IMR-90 (cell line): ENCODE measurements at regions not wholly inside any gene's neighbourhood (a gene's known extent, or its start where the extent isn't known, plus 50 kb on each side); places are given as distances from the start of the nearest gene placed in this dataset.

Experiments
- ATAC-seq: fragments of 200-7000 bp; cut with Tn5 transposase; 2 replicates; pipeline ENCODE4 v1.9.1; 2020; ENCODE audit warnings: low read depth, mild to moderate bottlenecking, moderate library complexity
- BruUV-seq: library from RNA; stranded (reverse); fragments of 400-500 nt; replicated peaks from 2 replicates; lab custom pipeline; 2021; lab: Mats Ljungman, UMichigan
- CTCF ChIA-PET: fragments of 300-600 bp; formaldehyde crosslinking; extraction: SDS; loops from one replicate; lab custom pipeline; 2021; ENCODE audit warnings: antibody characterized with exemption; lab: Yijun Ruan, JAX
- POLR2A ChIA-PET: fragments of 300-600 bp; sonication (Branson Sonifier 250); formaldehyde crosslinking; loops from one replicate; lab custom pipeline; 2022; ENCODE audit warnings: antibody characterized with exemption; ENCODE audit not compliant: unreplicated experiment; lab: Charles Lee
- DNase-seq: peaks from one replicate; pipeline ENCODE4 v3.0.0; 2013
- H2AFZ ChIP-seq: replicated peaks from 2 replicates; pipeline ENCODE3; 2013; ENCODE audit warnings: low read length, mild to moderate bottlenecking; ENCODE audit not compliant: poor library complexity
- H2AK5ac ChIP-seq: 2 replicates; pipeline ENCODE4 v1.6.1; 2013; ENCODE audit warnings: low read depth, low read length, inconsistent platforms
- H2AK9ac ChIP-seq: replicated peaks from 2 replicates; pipeline ENCODE3; 2013; ENCODE audit warnings: mild to moderate bottlenecking, low read depth, low read length, moderate library complexity; ENCODE audit not compliant: poor library complexity
- H2BK120ac ChIP-seq: 2 replicates; pipeline ENCODE4 v1.6.1; 2013; ENCODE audit warnings: low read depth, low read length, inconsistent platforms
- H2BK15ac ChIP-seq: 3 replicates; pipeline ENCODE4 v1.6.1; 2013; ENCODE audit warnings: low read depth, low read length, inconsistent platforms
- H2BK20ac ChIP-seq: 2 replicates; pipeline ENCODE4 v1.6.1; 2013; ENCODE audit warnings: low read depth, mild to moderate bottlenecking, inconsistent platforms, low read length, moderate library complexity
- H2BK5ac ChIP-seq: 2 replicates; pipeline ENCODE4 v1.6.1; 2013; ENCODE audit warnings: mild to moderate bottlenecking, low read depth, low read length, inconsistent platforms; ENCODE audit not compliant: poor library complexity, severe bottlenecking
- H3K14ac ChIP-seq: replicated peaks from 2 replicates; pipeline ENCODE4 v1.6.1; 2013; ENCODE audit warnings: low read depth, low read length, inconsistent platforms
- H3K18ac ChIP-seq: 2 replicates; pipeline ENCODE4 v1.6.1; 2013; ENCODE audit warnings: low read depth, low read length, control low read depth
- H3K23ac ChIP-seq: 2 replicates; pipeline ENCODE4 v1.6.1; 2013; ENCODE audit warnings: low read depth, low read length, inconsistent platforms
- H3K27ac ChIP-seq: 2 replicates; pipeline ENCODE4 v1.5.1; 2013; ENCODE audit warnings: mild to moderate bottlenecking, control low read depth, low read length; ENCODE audit not compliant: insufficient read depth
- H3K27me3 ChIP-seq: 2 replicates; pipeline ENCODE4 v1.6.1; 2013; ENCODE audit warnings: low read length; ENCODE audit not compliant: control insufficient read depth, insufficient read depth
- H3K36me3 ChIP-seq: 2 replicates; pipeline ENCODE4 v1.6.1; 2013; ENCODE audit warnings: low read length, mixed read lengths; ENCODE audit not compliant: control insufficient read depth, insufficient read depth
- H3K4ac ChIP-seq: 2 replicates; pipeline ENCODE4 v1.6.1; 2013; ENCODE audit warnings: low read depth, low read length, inconsistent platforms
- H3K4me1 ChIP-seq: 2 replicates; pipeline ENCODE4 v1.6.1; 2013; ENCODE audit warnings: low read length, mixed read lengths; ENCODE audit not compliant: control insufficient read depth, insufficient read depth
- H3K4me2 ChIP-seq: 2 replicates; pipeline ENCODE4 v1.6.1; 2013; ENCODE audit warnings: low read depth, mild to moderate bottlenecking, control low read depth, low read length, moderate library complexity
- H3K4me3 ChIP-seq: 2 replicates; pipeline ENCODE4 v1.5.1; 2013; ENCODE audit warnings: low read depth, mild to moderate bottlenecking, control low read depth, low read length, moderate library complexity; ENCODE audit not compliant: insufficient read depth
- H3K56ac ChIP-seq: 2 replicates; pipeline ENCODE4 v1.6.1; 2013; ENCODE audit warnings: low read length, inconsistent platforms; ENCODE audit not compliant: insufficient read depth; ENCODE audit errors: extremely low read depth
- H3K79me1 ChIP-seq, 2 experiments: 2 replicates each; pipeline ENCODE4 v1.6.1; 2013; ENCODE audit warnings: low read length in 2 of 2, inconsistent platforms in 1 of 2, low read depth in 1 of 2
- H3K9ac ChIP-seq: 2 replicates; pipeline ENCODE4 v1.6.1; 2013; ENCODE audit warnings: low read depth, low read length, control low read depth
- H3K9me1 ChIP-seq: 2 replicates; pipeline ENCODE4 v1.6.1; 2013; ENCODE audit warnings: low read length, inconsistent platforms; ENCODE audit not compliant: insufficient read depth
- H3K9me3 ChIP-seq: 2 replicates; pipeline ENCODE4 v1.6.1; 2013; ENCODE audit warnings: low read length; ENCODE audit not compliant: control insufficient read depth, insufficient read depth
- H4K20me1 ChIP-seq: 2 replicates; pipeline ENCODE4 v1.6.1; 2013; ENCODE audit warnings: low read length, inconsistent platforms; ENCODE audit not compliant: insufficient read depth
- H4K5ac ChIP-seq: 2 replicates; pipeline ENCODE4 v1.6.1; 2013; ENCODE audit warnings: mild to moderate bottlenecking, low read depth, low read length, control low read depth
- H4K8ac ChIP-seq, 2 experiments: 2 replicates each; pipeline ENCODE4 v1.6.1; 2013; ENCODE audit warnings: low read depth in 2 of 2, low read length in 2 of 2, control low read depth in 1 of 2, inconsistent platforms in 1 of 2
- H4K91ac ChIP-seq: 2 replicates; pipeline ENCODE4 v1.6.1; 2013; ENCODE audit warnings: low read depth, low read length, inconsistent platforms; ENCODE audit not compliant: insufficient read depth
- BHLHE40 ChIP-seq: fragments of 150-350 bp; IDR thresholded peaks from 2 replicates; pipeline ENCODE4 v1.6.1; 2016; ENCODE audit warnings: mild to moderate bottlenecking, low read depth, low read length
- CEBPB ChIP-seq: IDR thresholded peaks from 2 replicates; pipeline ENCODE4 v1.6.1; 2012; ENCODE audit warnings: low read depth, low read length, improper control_type of control experiment
- CHD1 ChIP-seq: IDR thresholded peaks from 2 replicates; pipeline ENCODE4 v1.6.1; 2012; ENCODE audit warnings: low read depth, low read length, improper control_type of control experiment
- CTCF ChIP-seq: conservative IDR thresholded peaks from 2 replicates; pipeline ENCODE4 v1.5.1; 2012; ENCODE audit warnings: mild to moderate bottlenecking, low read depth, low read length, improper control_type of control experiment
- ELK1 ChIP-seq: fragments of 150-350 bp; IDR thresholded peaks from 2 replicates; pipeline ENCODE4 v1.6.1; 2016; ENCODE audit warnings: low read depth, mild to moderate bottlenecking, low read length, moderate library complexity, borderline replicate concordance
- FOS ChIP-seq: fragments of 150-350 bp; IDR thresholded peaks from 2 replicates; pipeline ENCODE4 v1.6.1; 2016; ENCODE audit warnings: low read depth, low read length
- MAFK ChIP-seq: IDR thresholded peaks from 2 replicates; pipeline ENCODE4 v1.6.1; 2012; ENCODE audit warnings: low read depth, low read length, improper control_type of control experiment
- MAZ ChIP-seq: IDR thresholded peaks from 2 replicates; pipeline ENCODE4 v1.6.1; 2012; ENCODE audit warnings: low read depth, mild to moderate bottlenecking, low read length, improper control_type of control experiment, moderate library complexity, borderline replicate concordance
- MXI1 ChIP-seq: IDR thresholded peaks from 2 replicates; pipeline ENCODE4 v1.6.1; 2012; ENCODE audit warnings: low read depth, mild to moderate bottlenecking, low read length, moderate library complexity, borderline replicate concordance
- NFE2L2 ChIP-seq: fragments of 150-350 bp; IDR thresholded peaks from 2 replicates; pipeline ENCODE4 v1.6.1; 2016; ENCODE audit warnings: low read depth, mild to moderate bottlenecking, low read length
- POLR2A ChIP-seq: IDR thresholded peaks from 2 replicates; pipeline ENCODE4 v1.6.1; 2012; ENCODE audit warnings: mild to moderate bottlenecking, low read depth, low read length
- RAD21 ChIP-seq: IDR thresholded peaks from 2 replicates; pipeline ENCODE4 v1.6.1; 2012; ENCODE audit warnings: low read length, improper control_type of control experiment
- RCOR1 ChIP-seq: IDR thresholded peaks from 2 replicates; pipeline ENCODE4 v1.6.1; 2012; ENCODE audit warnings: mild to moderate bottlenecking, low read length, improper control_type of control experiment; ENCODE audit not compliant: insufficient replicate concordance
- RFX5 ChIP-seq: IDR thresholded peaks from 2 replicates; pipeline ENCODE4 v1.8.0; 2012; ENCODE audit warnings: low read depth, mild to moderate bottlenecking, low read length, moderate library complexity
- SMC3 ChIP-seq: fragments of 150-350 bp; IDR thresholded peaks from 2 replicates; pipeline ENCODE4 v1.6.1; 2016; ENCODE audit warnings: low read depth, mild to moderate bottlenecking, antibody characterized with exemption, low read length, moderate library complexity
- USF2 ChIP-seq: fragments of 150-350 bp; IDR thresholded peaks from 2 replicates; pipeline ENCODE4 v1.6.1; 2017; ENCODE audit warnings: mild to moderate bottlenecking, antibody characterized with exemption, low read length, low read depth
- dilution Hi-C: fragments of 300-500 bp; cut with HindIII; formaldehyde crosslinking; loops from one replicate; pipeline ENCODE4 v1.14.3; 2018; ENCODE audit warnings: low sequenced_read_pairs; ENCODE audit not compliant: unreplicated experiment
- in situ Hi-C: fragments of 300-500 bp; cut with MboI; formaldehyde crosslinking; loops from 3 replicates; pipeline ENCODE4 v1.14.3; 2019; ENCODE audit warnings: low sequenced_read_pairs, inconsistent platforms, mixed read lengths
- intact Hi-C: fragments of 100-400 bp; cut with micrococcal nuclease; formaldehyde crosslinking; loops from 2 replicates; pipeline ENCODE4 v1.10.0; 2022

- no TSS peak for BruUV-seq
- H4K20me1 ChIP-seq: no peaks in the 10 kb centered on the region
- POLR2A ChIA-PET: no interaction called here
- no peaks in the 10 kb centered on the region for H3K9me3 ChIP-seq
- no peak overlapping the region for H3K56ac ChIP-seq
- peaks cover 3% of the 10 kb centered on the region for H3K4me1 ChIP-seq
- H2BK20ac ChIP-seq: no peak overlapping the region
- intact Hi-C loops (no loop called here), dilution Hi-C loops (no loop called here), in situ Hi-C loops (no loop called here)
- H2AK9ac ChIP-seq: no peak overlapping the region
- H3K14ac ChIP-seq: no peak overlapping the region
- H2BK120ac ChIP-seq: no peak overlapping the region
- DNase-seq (no peak), ATAC-seq (no peak)
- H4K5ac ChIP-seq: no peak overlapping the region
- CTCF ChIA-PET: interaction anchor here (1.2 kb wide), 1 partner anchor 24 kb away, joined by 4 read pairs; no protein-coding TSS in a partner anchor
- H3K9ac ChIP-seq: no peak overlapping the region
- no peak overlapping the region for H3K18ac ChIP-seq
- H3K79me1 ChIP-seq: no peaks in the 10 kb centered on the region
- H2BK15ac ChIP-seq: no peak overlapping the region
- H3K36me3 ChIP-seq: no peaks in the 10 kb centered on the region
- TF ChIP-seq CHD1 (no peak), NFE2L2 (no peak), MAZ (no peak), USF2 (no peak), CTCF (no peak), MXI1 (no peak), ELK1 (no peak), SMC3 (no peak), BHLHE40 (no peak), CEBPB (no peak), MAFK (no peak), FOS (no peak), RFX5 (no peak), POLR2A (no peak), RCOR1 (no peak), RAD21 (no peak)
- H2AFZ ChIP-seq: no peak overlapping the region
- H4K8ac ChIP-seq: no peak overlapping the region
- H3K23ac ChIP-seq: no peak overlapping the region
- no peak overlapping the region for H2AK5ac ChIP-seq
- H3K27me3 ChIP-seq: no peaks in the 10 kb centered on the region
- H3K4me2 ChIP-seq: no peak overlapping the region
- H3K4ac ChIP-seq: no peak overlapping the region
- no peak overlapping the region for H3K27ac ChIP-seq
- H3K4me3 ChIP-seq: no peak overlapping the region
- H4K91ac ChIP-seq: no peak overlapping the region
- H2BK5ac ChIP-seq: no peak overlapping the region
- H3K9me1 ChIP-seq: 0 out of 2 replicates have a peak, but pooled peaks cover 3% of the 10 kb centered on the region
Observed at GRCh38 chr20:10114598-10114997, 79.8 kb downstream of the ANKEF1 start.
